ENCODE measurements at regions not wholly inside any gene's neighbourhood (a gene's known extent, or its start where the extent isn't known, plus 50 kb on each side); places are given as distances from the start of the nearest gene placed in this dataset.
"Not testable (repeated sequence)": the region's sequence is repeated elsewhere in the genome, so short reads cannot be mapped to it uniquely, and the experiment has no call there.

- no peak for DNase-seq (ENCODE audit: low spot score)
Measured at GRCh38 chr15:96138985-96139384, 191.5 kb upstream of the NR2F2 start.

GRCh38 chr15:96142498-96142897 is 188.0 kb upstream of the NR2F2 start:
- no peak for DNase-seq (ENCODE audit: low spot score)

GRCh38 chr15:96144734-96145133 is 185.8 kb upstream of the NR2F2 start:
- DNase-seq (ENCODE audit: low spot score) = no peak

- no peak for DNase-seq (ENCODE audit: low spot score)
Measured at GRCh38 chr15:96146726-96147125, 183.8 kb upstream of the NR2F2 start.

DNA sequence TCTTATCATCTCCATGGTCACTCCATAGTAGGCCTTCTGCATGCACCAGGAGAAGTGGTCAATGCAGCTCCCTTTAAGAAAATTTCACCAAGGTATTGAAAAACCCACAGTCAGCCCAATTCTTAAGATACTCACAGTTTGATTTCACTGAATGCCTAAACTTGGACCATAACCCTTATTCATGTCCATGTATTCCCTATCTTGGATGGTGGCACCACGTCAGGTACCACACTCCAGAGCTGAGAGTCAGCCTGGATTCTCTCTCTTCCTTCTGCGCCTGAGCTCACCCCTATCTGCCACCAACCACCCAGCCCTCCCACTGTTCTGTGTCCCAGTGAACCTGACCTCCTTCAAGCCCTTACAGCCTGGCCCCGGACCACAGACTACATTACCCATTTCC is 183.2 kb upstream of the NR2F2 start:
- DNase-seq (ENCODE audit: low spot score) = no peak

DNA sequence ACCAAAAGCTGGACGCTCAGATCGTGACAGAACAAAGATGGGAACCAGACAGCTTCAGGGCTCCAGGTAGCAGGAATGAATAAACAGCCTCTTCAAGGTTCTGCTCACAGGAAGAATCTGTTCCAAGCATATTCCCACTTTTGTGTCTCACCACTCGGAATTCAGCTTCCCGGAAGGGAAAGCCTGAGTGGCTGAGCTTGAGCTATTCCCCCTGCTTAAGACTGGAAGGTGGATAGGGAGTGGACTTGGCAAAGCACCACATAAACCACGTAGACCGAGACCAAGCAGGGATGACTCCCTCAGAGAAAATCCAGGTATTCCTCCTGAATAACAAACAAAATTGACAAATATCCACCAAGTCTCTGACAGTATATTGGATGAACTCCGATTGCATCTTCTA is 180.2 kb upstream of the NR2F2 start:
- DNase-seq (ENCODE audit: low spot score) = no peak

GRCh38 chr15:96151749-96152148 is 178.8 kb upstream of the NR2F2 start:
- not testable (repeated sequence) for DNase-seq (ENCODE audit: low spot score)

- DNase-seq (ENCODE audit: low spot score) = no peak
Measured at GRCh38 chr15:96153929-96154328, 176.6 kb upstream of the NR2F2 start.

DNA sequence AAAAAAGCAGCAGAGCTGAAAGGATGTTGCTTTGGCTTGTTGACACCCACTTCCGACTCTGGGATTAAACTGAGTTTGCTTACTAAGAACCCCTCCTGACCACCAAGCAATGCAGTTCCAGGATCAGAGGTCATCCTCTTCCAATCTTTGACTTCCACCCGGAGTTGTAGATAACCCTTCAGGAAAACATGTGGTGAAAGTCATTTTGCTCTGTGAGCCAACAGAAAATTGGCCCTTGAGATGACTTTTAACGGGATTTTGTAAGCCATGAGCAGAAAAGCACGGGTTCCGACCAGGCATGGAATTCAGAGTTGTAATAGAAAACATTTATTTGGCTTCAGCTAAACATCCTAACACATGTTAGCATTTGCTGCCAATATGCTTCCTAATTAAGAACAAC is 171.6 kb upstream of the NR2F2 start:
- no peak for DNase-seq (ENCODE audit: low spot score)

DNA sequence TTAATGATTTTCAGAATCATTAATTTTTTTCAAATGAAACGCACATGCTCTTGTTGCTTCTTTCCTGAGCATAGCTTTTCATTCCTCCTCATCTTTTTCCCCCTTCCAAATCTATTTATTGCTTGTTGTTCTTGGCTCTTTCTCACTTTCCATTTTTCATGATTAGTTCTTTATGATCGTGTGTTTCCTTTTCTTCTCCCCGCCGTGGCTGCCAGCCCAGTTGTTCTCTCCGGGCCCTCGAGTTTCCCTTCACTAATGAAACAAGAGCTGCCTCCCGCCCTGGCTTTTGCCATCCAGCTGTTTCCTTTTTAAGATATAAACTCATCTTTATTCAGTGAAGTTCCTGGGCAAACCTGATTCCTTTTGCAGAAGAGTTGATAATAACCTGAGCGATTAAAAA is 170.2 kb upstream of the NR2F2 start:
- DNase-seq (ENCODE audit: low spot score) = no peak

- no peak for DNase-seq (ENCODE audit: low spot score)
Measured at GRCh38 chr15:96160800-96161199, 169.7 kb upstream of the NR2F2 start.

GRCh38 chr15:96162322-96162721 is 168.2 kb upstream of the NR2F2 start:
- no peak for DNase-seq (ENCODE audit: low spot score)

GRCh38 chr15:96165081-96165480 is 165.4 kb upstream of the NR2F2 start:
- DNase-seq (ENCODE audit: low spot score) = no peak

DNA sequence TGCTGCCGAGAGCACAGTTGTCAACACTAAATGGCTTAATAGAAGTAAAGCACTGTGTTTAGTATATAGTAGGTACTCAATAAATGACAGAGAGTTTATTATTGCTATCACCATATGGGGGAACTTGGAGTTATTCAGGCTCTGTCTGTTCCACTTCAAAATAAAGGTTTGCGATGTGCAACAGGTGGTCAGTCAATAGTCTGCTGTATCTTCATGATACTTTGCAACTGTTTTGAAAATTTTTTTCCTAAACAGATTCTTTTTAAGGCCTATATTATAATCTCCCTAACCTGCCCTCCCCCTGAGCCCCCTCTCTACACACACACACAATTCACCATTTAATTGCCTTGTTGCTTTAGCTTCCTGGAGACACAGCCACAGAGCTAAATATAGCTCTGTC is 164.7 kb upstream of the NR2F2 start:
- DNase-seq (ENCODE audit: low spot score) = no peak

DNA sequence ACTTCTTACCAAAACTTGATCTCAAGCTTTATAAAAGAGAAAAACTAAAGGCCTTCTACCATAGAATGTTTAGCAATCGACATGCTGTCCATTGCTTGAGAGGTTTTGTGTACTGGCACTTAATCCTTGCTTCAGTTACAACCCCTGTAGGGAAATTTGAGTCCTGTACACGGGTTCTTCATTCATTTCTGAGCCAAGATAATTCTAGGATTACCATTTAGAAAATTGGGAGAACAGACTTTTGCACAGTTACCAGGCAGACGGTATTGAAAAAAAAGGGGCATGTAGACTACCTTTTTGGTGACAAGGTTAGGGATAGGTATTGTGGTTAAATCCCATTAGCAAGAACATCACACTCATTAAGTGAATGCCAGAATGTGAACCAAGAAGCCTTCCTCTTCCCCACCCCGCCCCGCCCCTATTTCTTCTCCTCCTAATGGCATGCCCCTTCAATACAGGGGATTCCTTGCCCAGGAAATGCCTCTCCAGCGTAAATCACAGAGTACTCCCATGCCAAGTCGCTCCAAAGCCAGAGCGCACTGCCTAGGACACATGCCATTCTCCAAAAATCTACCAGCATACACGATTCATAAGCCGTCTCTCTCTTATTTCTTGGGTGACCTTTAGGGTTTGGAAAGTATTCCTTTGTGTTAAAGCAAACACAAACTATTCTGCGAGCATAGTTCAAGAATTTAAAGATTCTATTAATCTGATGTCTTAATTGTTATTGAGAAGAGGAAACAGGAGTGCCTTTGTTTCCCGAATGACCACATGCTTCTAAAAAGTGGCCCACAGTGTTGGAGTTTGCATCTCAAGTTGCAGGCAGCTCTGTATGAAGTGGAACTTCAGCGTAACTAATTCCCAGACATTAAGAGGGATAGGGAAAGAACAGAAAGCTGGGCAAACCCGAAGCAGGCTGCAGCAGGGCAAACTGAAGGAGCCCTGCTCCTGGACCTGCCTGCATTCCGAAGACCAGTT is 164.0 kb upstream of the NR2F2 start:
- DNase-seq (ENCODE audit: low spot score) = no peak

GRCh38 chr15:96170616-96170978 is 159.9 kb upstream of the NR2F2 start:
- not testable (repeated sequence) for DNase-seq (ENCODE audit: low spot score)

GRCh38 chr15:96170979-96171739 is 159.3 kb upstream of the NR2F2 start:
- DNase-seq (ENCODE audit: low spot score) = no peak

- peak; percentile 55 for DNase-seq (ENCODE audit: low spot score)
Measured at GRCh38 chr15:96171853-96172296, 158.6 kb upstream of the NR2F2 start.

DNA sequence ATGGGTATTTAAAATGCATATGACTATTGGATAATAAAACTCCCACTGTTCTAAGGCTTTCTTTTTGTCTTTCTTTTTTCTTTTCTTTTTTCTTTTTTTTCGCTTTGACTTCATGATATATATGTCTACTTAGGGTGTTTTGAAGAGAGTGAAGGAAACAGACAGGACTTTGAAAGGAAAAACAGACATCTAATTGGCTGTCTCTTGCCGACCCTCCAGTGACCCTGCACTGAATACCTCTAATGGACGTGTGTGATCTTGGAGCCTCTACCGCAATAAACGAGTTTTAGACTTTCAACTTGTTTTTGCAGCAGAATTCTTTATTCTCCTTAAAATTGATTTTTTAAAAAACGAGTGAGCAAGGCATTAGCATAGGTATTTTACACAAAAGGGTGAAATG is 158.1 kb upstream of the NR2F2 start:
- no peak for DNase-seq (ENCODE audit: low spot score)

GRCh38 chr15:96176831-96177230 is 153.7 kb upstream of the NR2F2 start:
- DNase-seq (ENCODE audit: low spot score) = no peak

- no peak for DNase-seq (ENCODE audit: low spot score)
Measured at GRCh38 chr15:96177279-96177678, 153.2 kb upstream of the NR2F2 start.

- no peak for DNase-seq (ENCODE audit: low spot score)
Measured at GRCh38 chr15:96180087-96180748, 150.3 kb upstream of the NR2F2 start.

DNA sequence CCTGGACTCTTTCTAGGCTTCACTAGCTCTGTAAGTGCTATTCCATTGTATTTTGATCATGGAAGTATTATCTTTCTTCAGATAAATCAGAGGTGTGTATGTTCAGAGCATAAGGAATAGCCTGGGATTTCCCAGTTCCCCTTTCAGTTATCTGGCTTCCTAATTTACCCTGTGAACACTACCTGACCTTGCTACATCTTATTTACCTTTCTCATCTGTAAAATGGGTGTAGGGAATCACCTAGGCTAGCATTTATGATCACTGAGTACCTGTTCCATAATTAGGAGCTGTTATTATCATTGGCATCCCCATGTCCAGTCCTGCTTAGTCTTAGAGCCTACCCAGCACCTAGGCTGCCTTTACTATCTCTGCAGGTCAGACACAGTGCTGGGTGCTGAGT is 149.3 kb upstream of the NR2F2 start:
- no peak for DNase-seq (ENCODE audit: low spot score)

Measured in ecto neural progenitor cell (in vitro differentiated cells).